ENCODE measurements at regions not wholly inside any gene's neighbourhood (a gene's known extent, or its start where the extent isn't known, plus 50 kb on each side); places are given as distances from the start of the nearest gene placed in this dataset.
"Not testable (repeated sequence)": the region's sequence is repeated elsewhere in the genome, so short reads cannot be mapped to it uniquely, and the experiment has no call there.

GRCh38 chr2:59168766-59169165 lies 927.6 kb upstream of the FANCL start:
- no peaks in the 10 kb centered on the region for H3K36me3 Mint-ChIP-seq (ENCODE audit: insufficient read depth)
- H3K4me3 Mint-ChIP-seq, result no peak overlapping the region

GRCh38 chr2:59167514-59167913 lies 926.4 kb upstream of the FANCL start:
- Mint-ChIP-seq H3K9me3 (no peaks in the 10 kb centered on the region), H3K4me3 (no peak overlapping the region), H3K4me1 (ENCODE audit: low read depth) (no peaks in the 10 kb centered on the region), H3K36me3 (ENCODE audit: insufficient read depth) (no peaks in the 10 kb centered on the region), H3K27me3 (ENCODE audit: low read depth) (no peaks in the 10 kb centered on the region)
- DNase-seq, result no peak
- no peak for ATAC-seq

More at GRCh38 chr2:59168766-59169165, 927.6 kb upstream of the FANCL start:
- DNase-seq (no peak), ATAC-seq (no peak)
- H3K9me3 Mint-ChIP-seq, result no peaks in the 10 kb centered on the region
- no peaks in the 10 kb centered on the region for H3K27me3 Mint-ChIP-seq (ENCODE audit: low read depth)
- H3K4me1 Mint-ChIP-seq (ENCODE audit: low read depth), result no peaks in the 10 kb centered on the region

GRCh38 chr2:59157908-59158307 lies 916.8 kb upstream of the FANCL start:
- ATAC-seq; H3K36me3 Mint-ChIP-seq (ENCODE audit: insufficient read depth); H3K4me3 Mint-ChIP-seq; H3K4me1 Mint-ChIP-seq (ENCODE audit: low read depth); H3K27me3 Mint-ChIP-seq (ENCODE audit: low read depth); H3K9me3 Mint-ChIP-seq; DNase-seq: not testable (repeated sequence)

DNA sequence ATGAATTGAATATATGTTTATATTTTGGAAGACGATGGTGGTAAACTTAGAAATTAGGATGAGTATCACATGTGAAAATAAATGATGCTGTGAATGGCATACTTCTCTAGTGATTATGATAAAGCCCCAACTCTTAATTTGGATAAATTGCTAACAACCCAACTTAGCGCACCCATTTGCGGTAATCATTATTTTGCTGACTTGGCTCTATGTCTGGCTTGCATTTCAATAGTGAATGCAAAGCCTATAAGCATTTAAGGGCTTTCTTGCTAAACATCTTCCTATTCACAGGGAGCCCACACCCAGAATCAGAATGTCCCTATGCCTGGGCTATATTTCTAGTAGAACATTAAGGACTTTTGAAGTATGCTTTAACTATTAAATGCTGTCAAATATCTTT lies 910.7 kb upstream of the FANCL start:
- Mint-ChIP-seq H3K36me3 (ENCODE audit: insufficient read depth) (no peaks in the 10 kb centered on the region), H3K9me3 (no peaks in the 10 kb centered on the region), H3K4me1 (ENCODE audit: low read depth) (no peaks in the 10 kb centered on the region), H3K4me3 (no peak overlapping the region), H3K27me3 (ENCODE audit: low read depth) (peaks cover 2% of the 10 kb centered on the region)
- DNase-seq (no peak), ATAC-seq (no peak)

GRCh38 chr2:59150217-59150849 lies 909.2 kb upstream of the FANCL start:
- H3K4me3 Mint-ChIP-seq, result no peak overlapping the region
- no peaks in the 10 kb centered on the region for H3K9me3 Mint-ChIP-seq
- H3K27me3 Mint-ChIP-seq (ENCODE audit: low read depth), result peaks cover 2% of the 10 kb centered on the region
- no peak for DNase-seq
- H3K36me3 Mint-ChIP-seq (ENCODE audit: insufficient read depth), result no peaks in the 10 kb centered on the region
- no peak for ATAC-seq
- H3K4me1 Mint-ChIP-seq (ENCODE audit: low read depth), result no peaks in the 10 kb centered on the region

GRCh38 chr2:59149271-59149670 lies 908.1 kb upstream of the FANCL start:
- no peaks in the 10 kb centered on the region for H3K36me3 Mint-ChIP-seq (ENCODE audit: insufficient read depth)
- no peaks in the 10 kb centered on the region for H3K9me3 Mint-ChIP-seq
- H3K4me1 Mint-ChIP-seq (ENCODE audit: low read depth), result no peaks in the 10 kb centered on the region
- H3K27me3 Mint-ChIP-seq (ENCODE audit: low read depth), result peaks cover 2% of the 10 kb centered on the region
- H3K4me3 Mint-ChIP-seq, result no peak overlapping the region
- ATAC-seq (no peak), DNase-seq (no peak)

GRCh38 chr2:59112258-59112657 lies 871.1 kb upstream of the FANCL start:
- ATAC-seq (no peak), DNase-seq (no peak)
- no peak overlapping the region for H3K4me3 Mint-ChIP-seq
- no peaks in the 10 kb centered on the region for H3K4me1 Mint-ChIP-seq (ENCODE audit: low read depth)
- peaks cover 3% of the 10 kb centered on the region for H3K9me3 Mint-ChIP-seq
- H3K27me3 Mint-ChIP-seq (ENCODE audit: low read depth), result no peaks in the 10 kb centered on the region
- no peaks in the 10 kb centered on the region for H3K36me3 Mint-ChIP-seq (ENCODE audit: insufficient read depth)

- Mint-ChIP-seq H3K27me3 (ENCODE audit: low read depth) (no peaks in the 10 kb centered on the region), H3K36me3 (ENCODE audit: insufficient read depth) (no peaks in the 10 kb centered on the region), H3K4me1 (ENCODE audit: low read depth) (no peaks in the 10 kb centered on the region), H3K4me3 (no peak overlapping the region), H3K9me3 (peaks cover 13% of the 10 kb centered on the region)
- no peak for DNase-seq
- ATAC-seq, result no peak
These were observed 855.8 kb upstream of the FANCL start for GRCh38 chr2:59096973-59097372.

DNA sequence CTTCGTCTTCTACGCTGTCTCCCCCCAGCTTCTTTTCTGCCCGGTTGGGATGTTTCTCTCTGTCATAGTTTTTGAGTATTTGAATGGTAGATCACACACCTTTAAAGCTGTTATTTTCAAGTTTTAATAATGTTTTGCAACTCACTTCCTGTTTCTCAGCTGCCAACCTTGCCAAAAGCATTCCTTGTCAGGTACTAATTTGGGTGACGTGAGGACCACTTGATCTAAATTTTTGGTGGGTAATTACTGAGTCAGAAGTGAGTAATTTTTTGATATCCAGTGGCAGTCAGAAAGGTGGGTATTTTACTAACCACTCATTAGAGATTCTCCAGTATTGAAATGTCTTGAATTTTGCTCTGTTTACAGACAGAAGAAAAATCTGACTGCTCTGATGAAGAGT lies 852.4 kb upstream of the FANCL start:
- Mint-ChIP-seq H3K9me3 (peaks cover 1% of the 10 kb centered on the region), H3K4me3 (no peak overlapping the region), H3K36me3 (ENCODE audit: insufficient read depth) (no peaks in the 10 kb centered on the region), H3K27me3 (ENCODE audit: low read depth) (no peaks in the 10 kb centered on the region), H3K4me1 (ENCODE audit: low read depth) (no peaks in the 10 kb centered on the region)
- ATAC-seq (no peak), DNase-seq (no peak)

DNA sequence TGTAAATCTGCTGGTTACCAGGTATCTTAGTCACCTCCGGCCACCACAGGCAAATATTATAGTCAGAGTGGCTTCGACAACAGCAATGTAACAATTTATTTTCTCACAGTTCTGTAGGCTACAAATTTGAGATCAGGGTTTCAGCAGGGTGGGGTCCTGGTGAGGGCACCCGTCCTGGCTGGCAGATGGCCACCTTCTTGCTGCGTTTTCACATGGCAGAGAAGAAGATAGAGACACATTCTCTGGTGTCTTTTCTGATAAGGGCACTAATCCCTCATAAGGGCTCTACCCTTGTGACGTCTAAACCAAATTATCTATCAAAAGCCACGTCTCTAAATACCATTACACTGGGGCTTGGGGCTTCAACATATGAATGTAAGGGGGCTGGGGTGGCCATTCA lies 843.2 kb upstream of the FANCL start:
- Mint-ChIP-seq H3K4me1 (ENCODE audit: low read depth) (no peaks in the 10 kb centered on the region), H3K9me3 (no peaks in the 10 kb centered on the region), H3K4me3 (no peak overlapping the region), H3K36me3 (ENCODE audit: insufficient read depth) (no peaks in the 10 kb centered on the region), H3K27me3 (ENCODE audit: low read depth) (no peaks in the 10 kb centered on the region)
- DNase-seq (no peak), ATAC-seq (no peak)

- no peak for DNase-seq
- Mint-ChIP-seq H3K4me3 (no peak overlapping the region), H3K9me3 (no peaks in the 10 kb centered on the region), H3K27me3 (ENCODE audit: low read depth) (no peaks in the 10 kb centered on the region), H3K36me3 (ENCODE audit: insufficient read depth) (no peaks in the 10 kb centered on the region), H3K4me1 (ENCODE audit: low read depth) (no peaks in the 10 kb centered on the region)
- ATAC-seq, result no peak
These were observed 842.1 kb upstream of the FANCL start for GRCh38 chr2:59083075-59083828.

DNA sequence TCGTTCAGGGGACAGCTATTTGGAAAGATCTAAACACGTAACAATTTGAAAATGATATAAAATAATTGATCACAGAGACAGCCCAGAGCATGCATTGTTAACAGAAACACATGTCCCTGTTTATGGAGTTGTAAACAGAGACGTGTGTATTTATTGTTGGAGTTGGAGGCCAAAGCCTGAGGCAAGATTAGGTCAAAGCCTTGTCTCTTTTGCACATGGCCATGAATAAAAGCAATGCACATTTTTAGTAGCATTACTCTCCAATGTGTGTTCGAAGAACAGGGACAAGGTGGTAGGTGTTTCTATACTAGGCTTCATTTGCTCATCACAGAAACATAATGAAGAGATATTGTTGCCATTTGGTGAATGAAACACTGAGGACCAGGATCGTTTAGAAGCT lies 841.5 kb upstream of the FANCL start:
- Mint-ChIP-seq H3K4me3 (no peak overlapping the region), H3K9me3 (no peaks in the 10 kb centered on the region), H3K27me3 (ENCODE audit: low read depth) (no peaks in the 10 kb centered on the region), H3K4me1 (ENCODE audit: low read depth) (no peaks in the 10 kb centered on the region), H3K36me3 (ENCODE audit: insufficient read depth) (no peaks in the 10 kb centered on the region)
- ATAC-seq, result no peak
- no peak for DNase-seq

DNA sequence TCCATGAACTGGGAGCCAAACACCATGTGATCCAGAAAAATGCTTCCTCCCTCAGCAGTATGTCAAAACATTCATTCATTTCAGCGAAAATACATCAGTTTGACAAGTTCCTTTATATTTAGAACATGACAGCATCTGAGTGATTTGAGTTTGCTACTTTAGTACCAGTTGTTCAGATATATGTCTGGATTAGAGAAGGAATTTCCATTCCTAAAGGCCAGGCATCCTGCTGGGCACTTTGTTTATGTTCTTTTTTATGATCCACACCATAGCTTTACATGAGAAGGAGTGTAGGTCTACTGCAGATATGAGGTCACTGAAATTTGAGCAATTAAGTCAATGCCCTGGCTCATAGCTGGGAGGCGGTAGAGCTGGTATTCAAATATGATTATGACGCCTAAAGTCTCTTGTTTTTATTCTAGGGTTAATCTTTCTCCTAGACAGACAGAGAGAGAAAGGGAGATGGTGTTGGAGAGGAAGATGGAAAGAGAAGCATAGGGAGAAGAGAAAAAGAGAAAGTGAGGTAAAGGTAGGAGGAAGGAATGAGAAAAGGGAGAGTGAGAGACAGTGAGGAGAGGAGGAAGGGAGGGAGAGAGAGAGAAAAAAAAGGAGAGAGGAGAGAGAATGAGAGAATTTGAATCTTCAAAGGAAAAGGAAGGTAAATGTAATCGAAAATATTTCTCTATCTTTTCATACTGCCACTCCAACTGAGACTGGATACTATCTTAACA lies 839.5 kb upstream of the FANCL start:
- Mint-ChIP-seq H3K27me3 (ENCODE audit: low read depth) (no peaks in the 10 kb centered on the region), H3K4me1 (ENCODE audit: low read depth) (no peaks in the 10 kb centered on the region), H3K4me3 (no peak overlapping the region), H3K36me3 (ENCODE audit: insufficient read depth) (no peaks in the 10 kb centered on the region), H3K9me3 (no peaks in the 10 kb centered on the region)
- ATAC-seq, result no peak
- no peak for DNase-seq

- H3K27me3 Mint-ChIP-seq (ENCODE audit: low read depth), result no peaks in the 10 kb centered on the region
- ATAC-seq (no peak), DNase-seq (no peak)
- H3K4me1 Mint-ChIP-seq (ENCODE audit: low read depth), result no peaks in the 10 kb centered on the region
- no peaks in the 10 kb centered on the region for H3K9me3 Mint-ChIP-seq
- no peaks in the 10 kb centered on the region for H3K36me3 Mint-ChIP-seq (ENCODE audit: insufficient read depth)
- no peak overlapping the region for H3K4me3 Mint-ChIP-seq
These were observed 836.9 kb upstream of the FANCL start for GRCh38 chr2:59077981-59078531.

All from activated T-cell treated with anti-CD3 and anti-CD28 coated beads, Interleukin-2, amount 50 U/mL, for 4 hours (primary cell).